ENCODE measurements at regions not wholly inside any gene's neighbourhood (a gene's known extent, or its start where the extent isn't known, plus 50 kb on each side); places are given as distances from the start of the nearest gene placed in this dataset.

DNA sequence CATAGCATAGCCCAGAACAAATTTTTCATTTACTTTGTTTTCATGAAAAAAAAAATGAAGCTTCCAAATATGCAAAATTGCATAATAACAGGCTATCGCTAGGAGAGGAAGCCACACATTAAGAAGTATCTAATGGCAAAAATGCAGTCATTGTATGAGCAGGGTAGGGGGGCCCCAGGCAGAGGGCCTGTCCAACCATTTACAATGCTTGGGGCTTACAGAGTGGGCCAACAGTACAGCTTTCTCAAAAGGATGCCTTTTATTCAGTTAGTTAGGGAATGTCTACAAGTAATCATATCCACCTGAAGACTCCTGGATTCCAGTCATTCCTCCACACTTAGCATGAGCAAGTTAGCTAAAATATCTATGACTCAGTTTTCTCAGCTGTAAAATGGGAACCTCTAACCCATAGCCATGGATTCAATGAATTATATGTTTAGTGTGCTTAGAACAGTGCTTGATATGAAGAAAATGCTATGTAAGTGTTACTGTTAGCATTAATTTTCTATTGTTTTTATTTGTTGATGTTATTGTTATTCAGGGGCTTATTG is 117.7 kb downstream of the GAS1 start:
- no peak for DNase-seq

DNA sequence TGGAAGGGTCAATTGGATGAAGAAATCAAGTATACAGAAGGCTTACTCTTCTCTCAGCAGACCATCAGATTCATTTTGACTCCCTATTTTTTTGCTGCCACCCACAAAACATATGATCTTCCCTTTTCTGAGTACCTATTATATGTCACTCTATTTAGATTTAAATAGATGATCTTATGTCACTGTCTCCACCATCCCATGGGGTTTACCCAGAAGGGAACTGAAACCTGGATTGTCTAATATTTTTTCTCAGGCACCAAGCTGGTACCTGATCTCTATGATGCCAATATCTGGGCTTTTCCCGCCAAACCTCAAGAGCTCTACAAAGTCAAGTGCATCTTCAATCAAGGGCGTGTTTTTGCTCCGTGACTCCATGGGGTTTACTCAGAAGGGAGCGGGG is 118.7 kb downstream of the GAS1 start:
- no peak for DNase-seq

DNA sequence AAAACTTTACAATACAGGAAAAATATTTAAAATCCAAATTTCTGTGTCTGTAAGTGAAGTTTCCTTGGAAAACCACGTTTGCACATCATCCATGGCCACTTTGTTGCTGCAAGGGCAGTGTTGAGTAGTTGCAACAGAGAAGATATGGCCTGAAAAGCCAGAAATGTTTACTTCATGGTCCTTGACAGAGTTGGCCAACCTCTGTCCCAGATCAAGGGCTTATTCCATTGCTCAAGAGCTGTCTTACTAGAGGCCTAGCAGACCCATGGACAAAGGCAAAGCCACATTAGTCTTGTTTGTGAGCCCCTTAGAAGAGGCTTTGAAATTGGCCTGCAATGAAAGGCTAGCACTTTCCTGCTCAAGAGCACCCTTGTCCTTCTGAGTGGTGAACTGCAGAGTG is 119.4 kb downstream of the GAS1 start:
- DNase-seq: no peak

DNA sequence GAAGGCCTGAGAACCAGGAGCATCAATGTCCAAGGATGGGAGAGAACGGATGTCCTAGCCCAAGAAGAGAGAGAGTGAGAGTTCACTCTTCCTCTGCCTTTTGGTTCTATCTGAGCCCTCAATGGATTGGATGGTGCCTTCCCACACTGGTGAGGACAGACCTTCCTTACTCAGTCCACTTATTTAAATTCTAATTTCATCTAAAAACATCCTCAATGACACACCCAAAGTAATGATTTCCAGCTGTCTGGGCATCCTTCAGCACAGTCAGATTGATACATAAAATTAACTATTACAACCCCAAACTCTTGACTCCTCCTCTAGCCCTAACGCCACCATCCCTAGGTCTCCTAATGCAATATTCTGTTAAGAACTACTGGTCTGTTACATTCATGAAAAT is 122.0 kb downstream of the GAS1 start:
- DNase-seq: no peak

DNA sequence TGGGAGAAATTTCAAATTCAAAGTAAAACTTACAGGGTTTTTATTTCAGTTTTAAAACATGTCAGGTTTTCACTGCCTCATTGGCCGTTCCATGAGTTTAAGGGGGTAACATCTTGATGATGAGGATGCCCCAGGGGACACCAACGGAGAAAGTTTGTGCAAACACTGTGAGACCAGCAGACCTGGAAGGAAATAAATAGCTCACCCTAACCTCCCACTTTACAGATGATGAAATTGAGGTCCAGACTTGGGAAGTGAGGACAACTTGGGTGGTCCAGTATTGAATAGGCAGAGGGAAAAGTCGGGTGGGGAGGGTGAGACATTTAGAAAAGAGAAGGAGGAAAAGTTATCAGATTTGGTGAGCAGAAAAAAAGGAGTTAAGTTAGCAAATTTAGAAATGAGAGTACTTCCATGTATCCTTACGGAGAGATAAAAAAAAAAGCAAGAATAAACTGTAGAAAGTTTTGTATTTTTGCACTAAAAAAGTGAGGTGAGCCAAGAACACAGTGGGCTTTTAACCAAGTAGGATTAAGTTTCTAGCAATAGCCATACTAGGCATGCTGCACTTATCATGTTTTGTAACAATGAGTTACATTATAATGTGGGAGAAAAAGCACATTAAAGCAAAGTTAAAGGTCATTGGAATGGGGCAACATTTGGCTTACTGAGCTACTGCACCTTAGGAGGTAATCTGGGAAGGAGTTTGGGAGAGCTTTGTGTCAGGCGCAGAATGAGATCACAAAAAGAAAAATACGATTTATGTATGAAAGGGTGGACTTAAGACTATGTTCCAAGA is 125.1 kb downstream of the GAS1 start:
- no peak for DNase-seq

DNA sequence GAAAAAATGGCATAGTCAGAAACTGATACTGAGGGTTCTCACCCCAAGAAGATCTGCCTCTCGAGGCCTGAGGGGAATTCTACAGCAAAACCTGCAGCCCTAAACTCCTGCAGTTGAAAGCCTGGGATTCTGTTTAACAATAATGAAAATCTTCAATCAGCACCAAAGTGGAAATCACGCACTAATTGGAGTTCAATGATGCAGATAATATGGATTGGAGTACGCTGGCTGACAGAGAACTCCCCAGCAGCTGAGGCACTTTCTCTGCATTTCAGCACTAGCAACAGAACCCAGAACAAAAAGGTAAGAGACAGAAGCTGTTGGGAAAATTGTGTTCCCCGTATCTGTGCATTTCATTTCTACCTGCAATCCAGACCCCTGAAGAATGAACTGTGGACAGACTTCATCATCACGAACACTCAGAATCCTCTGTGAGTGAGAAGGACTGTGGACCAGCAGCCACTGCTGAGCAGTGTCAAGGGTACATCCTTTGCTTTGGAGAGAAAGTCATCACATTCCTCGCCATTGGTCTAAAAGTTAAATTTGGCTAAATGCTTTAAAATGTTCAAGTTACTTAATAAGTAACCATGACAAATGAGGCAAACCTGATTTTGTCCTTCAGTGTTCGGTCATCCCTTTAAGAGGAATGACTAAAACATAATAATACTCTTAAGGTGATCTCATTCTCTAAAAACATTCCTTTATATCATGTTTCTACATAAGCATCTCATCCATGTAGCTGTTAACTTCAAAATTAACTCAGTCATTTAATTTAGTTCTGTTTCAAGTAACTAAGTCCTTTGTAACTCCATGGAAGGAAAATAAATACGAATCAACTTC is 126.1 kb downstream of the GAS1 start:
- no peak for DNase-seq

DNA sequence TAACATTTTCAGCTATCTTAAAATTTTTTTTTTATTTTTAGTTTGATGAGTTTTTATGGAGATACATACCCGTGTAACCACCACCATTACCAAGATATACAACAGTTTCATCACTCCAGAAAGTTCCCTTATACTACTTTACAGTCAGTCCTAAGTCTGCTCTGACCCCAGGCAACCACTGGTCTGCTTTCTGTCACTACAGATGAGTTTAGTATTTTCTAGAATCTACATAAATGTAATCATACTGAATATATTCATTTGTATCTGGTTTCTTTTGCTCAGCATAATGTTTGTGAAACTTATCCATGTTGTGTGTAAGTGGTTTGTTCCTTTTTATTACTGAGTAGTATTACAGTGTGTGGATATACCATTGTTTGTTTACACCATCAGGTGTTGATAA is 127.8 kb downstream of the GAS1 start:
- no peak for DNase-seq

DNA sequence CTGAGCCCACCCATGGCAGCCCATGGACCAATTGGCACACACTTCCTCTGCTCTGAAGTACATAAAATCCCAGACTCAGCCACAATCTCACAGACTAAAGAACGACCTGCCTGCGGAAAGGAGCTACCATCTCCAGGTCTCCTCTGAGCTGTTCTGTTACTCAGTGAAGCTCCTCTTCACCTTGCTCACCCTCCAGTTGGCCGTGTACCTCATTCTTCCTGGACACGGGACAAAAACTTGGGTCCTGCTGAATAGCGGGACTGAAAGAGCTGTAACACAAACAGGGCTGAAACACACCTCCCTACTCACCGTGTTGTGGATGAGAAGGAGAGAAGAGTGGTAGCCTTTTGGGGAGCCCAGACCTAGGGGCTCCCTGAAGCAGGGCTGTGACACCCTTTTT is 128.7 kb downstream of the GAS1 start:
- no peak for DNase-seq

DNA sequence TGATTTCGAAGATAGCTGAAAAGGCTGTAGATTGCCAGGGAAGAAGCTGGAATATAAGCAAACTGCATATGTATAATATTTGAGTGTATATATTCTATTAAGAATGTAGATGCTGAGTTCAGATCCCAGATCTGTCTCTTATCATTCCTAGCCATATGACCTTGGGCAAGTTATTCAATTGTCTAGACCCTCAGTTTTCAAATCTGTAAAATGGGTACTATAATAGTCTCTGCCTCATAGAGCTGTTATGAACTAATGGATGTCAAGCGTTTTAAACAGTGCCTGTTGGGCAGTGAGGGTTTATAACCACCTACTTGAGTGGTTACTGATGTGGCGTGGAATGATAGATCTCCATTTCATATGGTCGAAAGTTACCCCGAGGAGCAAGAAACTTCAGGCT is 130.4 kb downstream of the GAS1 start:
- no peak for DNase-seq

DNA sequence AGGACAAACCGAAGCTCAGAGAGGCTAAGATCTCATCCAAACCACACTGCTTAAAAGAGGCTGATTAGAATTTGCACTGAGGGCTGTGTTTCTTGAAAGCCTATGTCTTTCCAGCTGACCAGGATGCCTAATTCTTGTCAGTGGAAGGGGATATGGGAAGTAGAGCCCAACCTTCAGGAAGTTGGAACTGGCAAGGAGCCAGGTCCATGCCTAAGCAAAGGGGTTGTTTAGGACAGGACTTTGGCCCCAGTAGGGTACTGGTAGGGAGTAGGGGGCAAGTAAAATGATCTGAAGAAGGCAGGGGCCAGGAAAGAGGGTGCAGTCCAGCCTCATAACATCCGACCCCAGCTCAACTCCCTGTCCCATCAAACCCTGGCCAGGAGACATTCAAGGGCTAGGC is 130.9 kb downstream of the GAS1 start:
- DNase-seq: no peak

DNA sequence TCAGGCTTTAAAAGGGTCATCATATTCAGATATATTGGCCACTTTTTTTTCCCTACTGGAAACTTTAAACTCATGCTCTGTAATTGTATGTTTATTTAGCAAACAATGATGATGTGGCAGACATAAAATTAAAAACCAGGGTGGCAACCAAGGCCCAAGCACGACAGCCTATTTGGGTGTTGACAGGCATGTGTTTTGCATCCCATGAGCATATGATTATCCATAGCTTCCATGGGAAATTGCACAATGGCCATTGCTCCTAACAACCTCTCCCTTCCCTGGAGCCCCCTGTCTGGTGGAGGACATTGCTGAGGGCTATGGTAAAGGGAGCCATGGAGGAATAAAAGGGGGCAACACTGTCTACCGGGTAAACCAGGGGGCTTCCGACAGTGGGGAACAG is 134.7 kb downstream of the GAS1 start:
- DNase-seq: no peak

DNA sequence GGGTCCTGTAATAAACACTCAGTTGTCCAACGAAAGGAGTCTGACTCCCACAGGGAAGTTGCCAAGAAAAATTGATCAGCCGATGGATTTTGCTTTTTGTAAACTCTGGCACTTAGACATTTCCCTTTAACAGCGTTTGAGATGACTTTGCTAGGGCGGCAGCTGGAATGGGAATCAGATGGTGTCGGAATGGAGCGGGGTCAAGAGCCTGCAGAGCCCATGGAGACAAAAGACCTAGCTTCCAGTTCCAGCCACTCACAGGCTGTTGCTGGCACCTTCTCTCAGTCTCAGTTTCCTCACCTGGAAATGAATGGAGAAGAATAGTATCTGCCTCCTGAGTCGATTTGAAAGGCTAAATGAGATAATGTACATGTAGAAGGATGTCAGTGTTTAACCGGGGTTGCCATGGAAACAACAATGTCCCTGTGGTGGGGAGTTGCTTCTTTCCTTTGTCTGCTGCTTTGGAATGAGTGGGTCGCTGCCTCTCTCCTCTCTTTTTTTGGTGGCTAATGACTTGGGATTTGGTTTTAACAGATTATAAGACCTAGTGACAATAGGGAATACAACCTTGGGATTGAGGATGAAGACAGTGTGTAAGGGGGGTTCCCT is 137.4 kb downstream of the GAS1 start:
- DNase-seq: no peak

DNA sequence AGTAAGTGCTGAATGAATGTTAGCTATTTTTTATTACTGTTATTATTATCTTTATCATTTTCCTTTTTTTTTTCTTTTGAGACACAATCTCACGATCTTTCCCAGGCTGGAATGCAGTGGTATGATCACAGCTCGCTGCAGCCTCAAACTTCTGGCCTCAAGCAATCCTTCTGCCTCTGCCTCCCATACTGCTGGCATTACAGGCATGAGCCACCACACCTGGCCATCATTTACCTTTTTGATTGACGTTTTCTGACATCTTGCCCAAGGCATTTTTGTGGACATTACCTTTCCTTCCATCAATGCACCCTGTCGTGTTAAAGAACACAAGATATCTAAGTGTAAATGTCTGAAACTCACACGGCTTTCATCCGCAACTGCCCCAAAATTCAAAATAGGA is 138.2 kb downstream of the GAS1 start:
- DNase-seq: no peak

DNA sequence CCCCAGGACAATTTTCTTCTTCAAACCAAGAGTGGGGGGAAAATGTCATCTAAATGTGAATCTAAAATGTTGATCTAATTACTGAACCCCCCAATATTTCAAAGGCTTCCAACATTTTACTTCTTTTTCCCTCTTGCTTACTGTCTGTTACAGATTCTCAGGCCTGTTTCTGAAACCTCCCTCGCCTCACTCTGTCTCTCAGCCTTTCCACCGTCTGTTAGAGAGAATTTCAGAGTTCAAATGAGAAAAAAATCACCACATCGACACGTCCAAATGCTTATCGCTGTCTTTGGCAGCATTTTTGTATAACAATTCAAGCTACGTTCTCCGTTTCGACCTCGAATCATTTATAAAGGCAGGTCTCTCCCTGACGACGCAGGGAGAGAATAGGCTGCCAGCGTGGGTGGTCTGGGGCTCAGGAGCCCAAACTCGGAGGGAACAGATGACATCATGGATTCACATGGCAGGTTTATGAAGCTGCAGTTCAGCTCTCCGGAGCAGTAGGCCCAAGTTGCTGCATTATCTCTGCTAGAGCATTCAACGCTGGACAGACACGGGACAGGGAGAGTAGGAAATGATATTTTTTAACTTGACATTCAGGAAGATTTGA is 139.8 kb downstream of the GAS1 start:
- no peak for DNase-seq

DNA sequence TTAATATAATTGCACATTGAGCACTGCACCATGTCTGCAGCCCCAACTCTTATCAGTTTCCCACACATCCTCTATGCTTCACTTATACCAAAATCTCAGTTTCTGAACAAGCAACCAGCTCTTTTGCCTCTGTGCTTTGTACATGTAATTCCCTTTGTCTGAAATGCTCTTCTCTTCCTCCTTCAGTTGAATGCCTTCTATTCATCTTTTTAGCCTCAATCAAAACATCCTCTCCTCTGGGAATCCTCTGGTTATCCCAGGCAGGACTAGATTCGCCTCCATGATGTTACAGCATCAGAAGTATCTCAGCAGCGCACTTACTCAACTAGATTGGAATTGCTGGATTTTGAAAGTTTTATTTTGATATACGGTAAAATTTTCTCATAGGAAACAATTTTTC is 143.3 kb downstream of the GAS1 start:
- DNase-seq: no peak

DNA sequence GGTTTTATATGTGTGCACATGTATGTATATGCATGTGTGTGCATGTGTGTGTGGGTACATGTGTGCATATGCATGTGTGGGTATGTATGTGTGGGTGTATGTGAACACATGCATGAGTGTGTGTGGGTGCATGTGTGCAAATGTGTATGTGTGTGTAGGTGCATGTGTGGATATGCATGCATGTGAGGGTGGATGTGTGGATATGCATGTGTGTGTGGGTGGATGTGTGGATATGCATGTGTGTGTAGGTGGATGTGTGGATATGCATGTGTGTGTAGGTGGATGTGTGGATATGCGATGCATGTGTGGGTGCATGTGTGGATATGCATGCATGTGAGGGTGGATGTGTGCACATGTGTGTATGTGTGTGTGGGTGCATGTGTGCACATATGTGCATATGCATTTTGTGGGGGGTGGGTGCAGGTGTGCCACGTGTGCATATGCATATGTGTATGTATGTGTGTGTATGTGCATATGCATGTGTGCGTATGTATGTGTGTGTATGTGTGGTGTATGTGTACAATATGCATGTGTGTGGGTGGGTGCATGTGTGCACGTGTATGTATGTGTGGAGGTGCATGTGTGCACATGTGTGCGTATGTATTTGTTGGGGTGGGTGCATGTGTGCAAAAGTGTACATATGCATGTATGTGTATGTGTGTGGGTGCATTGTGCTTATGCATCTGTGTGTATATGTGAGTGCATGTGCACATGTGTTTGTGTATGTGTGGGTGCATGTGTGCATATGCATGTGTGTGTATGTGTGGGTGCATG is 144.2 kb downstream of the GAS1 start:
- DNase-seq: no peak

DNA sequence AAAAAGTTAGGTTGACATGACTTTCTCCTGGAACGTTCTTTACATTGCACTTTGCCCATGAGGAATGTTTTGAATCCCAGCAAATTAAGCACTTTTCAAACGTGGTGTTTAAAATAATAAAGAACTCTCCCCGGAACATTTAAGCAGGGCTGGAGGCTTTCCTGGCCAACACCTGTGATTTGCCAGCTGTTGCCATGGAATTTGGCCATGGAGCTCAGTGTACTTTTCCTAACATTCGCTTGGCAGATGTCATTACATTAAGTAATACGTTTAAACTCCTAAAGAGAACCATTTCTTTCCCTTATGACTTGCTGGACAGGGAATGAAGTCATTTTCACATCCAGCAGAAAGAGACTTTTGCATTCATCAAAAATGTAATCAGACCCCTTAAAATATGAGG is 146.1 kb downstream of the GAS1 start:
- DNase-seq: no peak

DNA sequence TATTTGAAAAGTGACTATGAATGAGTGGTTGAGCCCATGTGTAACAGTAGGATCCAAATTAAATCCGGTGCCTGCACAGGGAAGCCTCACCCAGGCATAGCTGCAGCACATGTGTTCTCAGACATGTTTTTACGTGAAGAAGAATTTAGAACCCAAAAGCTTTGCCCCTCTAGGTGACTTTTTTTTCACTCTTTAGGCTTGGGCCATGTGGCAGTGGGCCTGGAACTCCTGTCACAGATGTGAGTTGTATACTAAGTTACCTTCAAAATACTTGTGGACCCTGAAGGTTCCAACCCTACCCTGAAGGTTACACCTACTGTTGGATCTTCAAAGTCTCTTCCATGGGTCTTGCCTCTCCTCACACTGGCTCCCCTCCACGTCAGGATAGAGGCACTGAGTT is 146.6 kb downstream of the GAS1 start:
- no peak for DNase-seq

DNA sequence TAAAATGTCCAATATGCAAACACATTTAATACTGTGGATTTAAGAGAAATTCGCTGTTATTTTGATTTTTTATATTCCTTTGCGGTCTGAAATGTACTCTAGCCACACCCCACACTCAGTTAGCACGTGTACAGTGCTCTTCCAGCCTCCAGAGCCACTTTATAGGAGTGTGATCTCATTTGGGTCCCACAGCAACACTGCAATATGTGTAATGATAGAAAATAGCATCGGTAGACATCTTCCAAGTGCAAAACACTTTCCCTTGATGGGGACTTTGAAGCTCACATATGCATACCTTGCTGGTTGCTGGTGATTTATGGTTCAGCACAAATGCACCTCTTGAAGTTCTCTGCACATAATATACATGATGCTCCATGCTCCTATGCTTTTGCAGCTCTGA is 148.3 kb downstream of the GAS1 start:
- DNase-seq: no peak

DNA sequence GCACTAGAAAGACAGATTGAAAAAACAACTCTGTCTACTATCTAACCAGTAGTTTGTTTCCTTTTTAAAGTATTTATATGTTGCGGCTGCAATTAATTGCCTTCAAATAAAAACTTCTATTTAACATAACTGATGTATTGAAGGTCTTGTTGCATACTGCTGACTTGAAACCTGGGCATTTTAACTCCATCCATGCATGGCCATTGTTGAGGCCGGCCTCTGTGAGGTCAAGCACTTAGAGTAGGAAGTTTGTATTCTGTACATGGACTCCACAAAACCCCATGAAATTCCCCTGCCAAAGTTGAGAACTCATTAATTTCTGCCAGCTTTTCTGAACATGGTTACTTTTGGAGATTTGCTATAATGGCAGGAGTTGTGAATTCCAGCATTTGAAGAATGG is 150.6 kb downstream of the GAS1 start:
- no peak for DNase-seq

DNA sequence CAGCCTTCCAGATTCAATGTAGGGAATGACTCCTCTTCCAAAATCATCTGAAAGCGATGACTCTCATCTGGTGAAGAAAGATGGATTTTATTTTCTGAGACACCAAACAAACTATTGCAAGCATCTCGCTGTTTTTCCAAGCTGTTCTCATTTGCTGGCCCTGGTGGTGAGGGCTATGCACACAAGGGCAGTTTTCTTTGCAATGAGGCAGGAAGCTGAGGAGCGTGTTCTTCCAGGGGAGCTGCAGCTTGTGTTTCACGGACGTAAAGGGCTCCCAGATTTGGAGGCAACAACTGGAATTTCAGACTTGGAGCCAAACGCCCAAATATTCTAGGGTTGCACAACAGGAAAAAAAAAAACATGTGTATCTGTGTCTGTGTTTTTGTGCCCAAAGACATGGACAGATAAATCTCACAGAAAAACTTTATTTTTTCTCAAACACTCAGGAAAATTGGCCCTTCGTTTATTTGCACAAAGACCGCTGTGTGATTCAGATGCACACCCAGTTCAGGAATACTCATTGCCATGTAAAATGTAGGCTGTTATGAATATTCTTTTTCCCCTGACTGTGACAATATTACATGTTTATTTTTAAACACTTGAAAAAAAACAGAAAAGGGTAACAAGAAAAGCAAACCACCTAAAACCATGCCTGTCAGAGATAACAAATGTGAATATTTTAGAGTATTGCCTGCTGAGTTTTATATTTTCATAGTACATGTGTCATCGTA is 151.3 kb downstream of the GAS1 start:
- no peak for DNase-seq

DNA sequence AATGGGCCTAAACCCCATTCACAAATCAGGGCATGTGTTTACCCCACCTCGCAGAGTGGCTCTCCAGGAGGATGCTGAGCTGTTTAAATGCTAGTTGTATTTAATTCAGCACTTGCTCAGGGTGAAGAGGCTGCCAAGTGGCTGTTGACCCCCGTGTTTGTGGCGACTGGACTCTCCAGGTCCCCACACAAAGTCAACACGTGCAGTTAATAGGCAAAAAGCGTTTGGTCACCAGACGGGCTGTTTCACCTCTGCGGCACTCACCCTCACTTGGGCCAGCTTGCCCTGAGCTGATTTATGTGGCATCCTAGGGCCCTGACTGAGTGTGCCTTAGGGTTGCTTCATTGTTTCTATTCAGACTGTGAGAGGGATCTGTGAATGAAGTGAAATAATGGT is 152.3 kb downstream of the GAS1 start:
- no peak for DNase-seq
